Lower leg skin (tissue), 4 donors: ENCODE measurements at regions not wholly inside any gene's neighbourhood (a gene's known extent, or its start where the extent isn't known, plus 50 kb on each side); places are given as distances from the start of the nearest gene placed in this dataset.

Experiments
- DNase-seq, 2 donors: peaks; one replicate each; pipeline ENCODE4 v3.0.0-alpha.2; 2019; ENCODE audit warnings: low spot score in 2 of 2
- H3K4me3 ChIP-seq: fragments of 200-600 bp; sonication (generic); 2 replicates; pipeline ENCODE4 v1.5.1; 2017; ENCODE audit warnings: mild to moderate bottlenecking, low read depth; ENCODE audit not compliant: poor library complexity, severe bottlenecking
- CTCF ChIP-seq, 3 donors: fragments of 450-650 bp; IDR thresholded peaks; one replicate each; pipeline ENCODE4 v1.5.1; 2016; ENCODE audit warnings: antibody characterized with exemption in 3 of 3, mild to moderate bottlenecking in 3 of 3, moderate library complexity in 2 of 3
- POLR2A ChIP-seq, 2 donors: fragments of 450-650 bp; IDR thresholded peaks; one replicate each; pipeline ENCODE4 v1.6.1; 2016 to 2017; ENCODE audit warnings: antibody characterized with exemption in 2 of 2, mild to moderate bottlenecking in 1 of 2, moderate library complexity in 1 of 2
- WGBS, 2 donors: methylation state at CpG; one replicate each; pipeline ENCODE4 v1.1.5; 2018; 5-methylcytosine and 5-hydroxymethylcytosine counted together
- intact Hi-C: fragments of 100-400 bp; cut with DNase I; formaldehyde crosslinking; loops from one replicate; pipeline ENCODE4 v1.15.0; 2023; ENCODE audit warnings: low total_unique reads

- 77 to 78% methylated on average over 2 of the region's 2 CpGs for WGBS, 2 donors
- intact Hi-C loops: no loop called here
- TF ChIP-seq POLR2A (IDR thresholded peaks at IDR 0.05): no peak
- TF ChIP-seq CTCF (IDR thresholded peaks at IDR 0.05): no peak
- no peak overlapping the region for H3K4me3 ChIP-seq
- DNase-seq: no peak
Measured at GRCh38 chr1:199182186-199182843, 543.5 kb downstream of the PTPRC start.

GRCh38 chr1:199184180-199184579 lies 545.3 kb downstream of the PTPRC start:
- 95 to 96% methylated on average over 4 of the region's 4 CpGs for WGBS, 2 donors
- no peak for TF ChIP-seq POLR2A (IDR thresholded peaks at IDR 0.05)
- no peak for TF ChIP-seq CTCF (IDR thresholded peaks at IDR 0.05)
- intact Hi-C loops: no loop called here
- DNase-seq: no peak
- no peak overlapping the region for H3K4me3 ChIP-seq

GRCh38 chr1:199194862-199195261 lies 556.0 kb downstream of the PTPRC start:
- 89% methylated on average over 7 of the region's 7 CpGs for WGBS, 2 donors
- no peak for TF ChIP-seq CTCF (IDR thresholded peaks at IDR 0.05)
- TF ChIP-seq POLR2A (IDR thresholded peaks at IDR 0.05): no peak
- intact Hi-C loops: no loop called here
- no peak for DNase-seq
- no peak overlapping the region for H3K4me3 ChIP-seq

GRCh38 chr1:199197695-199198094 lies 558.9 kb downstream of the PTPRC start:
- intact Hi-C loops: no loop called here
- no peak for TF ChIP-seq POLR2A (IDR thresholded peaks at IDR 0.05)
- no peak for TF ChIP-seq CTCF (IDR thresholded peaks at IDR 0.05)
- no peak for DNase-seq
- WGBS, 2 donors: 94 to 98% methylated on average over 2 of the region's 2 CpGs
- no peak overlapping the region for H3K4me3 ChIP-seq

GRCh38 chr1:199202331-199202730 lies 563.5 kb downstream of the PTPRC start:
- no peak for DNase-seq
- intact Hi-C loops: no loop called here
- WGBS, 2 donors: 36 to 38% methylated on average over 3 of the region's 3 CpGs
- no peak overlapping the region for H3K4me3 ChIP-seq
- no peak for TF ChIP-seq POLR2A (IDR thresholded peaks at IDR 0.05)
- TF ChIP-seq CTCF (IDR thresholded peaks at IDR 0.05): no peak

- no peak for DNase-seq
- 66 to 70% methylated on average over 3 of the region's 3 CpGs for WGBS, 2 donors
- TF ChIP-seq CTCF (IDR thresholded peaks at IDR 0.05): no peak
- no peak for TF ChIP-seq POLR2A (IDR thresholded peaks at IDR 0.05)
- no peak overlapping the region for H3K4me3 ChIP-seq
- intact Hi-C loops: no loop called here
Measured at GRCh38 chr1:199204231-199204630, 565.4 kb downstream of the PTPRC start.
